Endodermal cell (in vitro differentiated cells): ENCODE measurements at regions not wholly inside any gene's neighbourhood (a gene's known extent, or its start where the extent isn't known, plus 50 kb on each side); places are given as distances from the start of the nearest gene placed in this dataset.

Experiments
- DNase-seq: peaks from one replicate; pipeline ENCODE4 v3.0.0-alpha.2; 2017
- H3K27ac ChIP-seq: 2 replicates; pipeline ENCODE4 v1.5.1; 2013; ENCODE audit warnings: mild to moderate bottlenecking, low read depth, low read length, moderate library complexity
- H3K27me3 ChIP-seq: 2 replicates; pipeline ENCODE4 v1.6.1; 2013; ENCODE audit warnings: mild to moderate bottlenecking, low read length, moderate library complexity; ENCODE audit not compliant: insufficient read depth, control insufficient read depth, poor library complexity, severe bottlenecking
- H3K36me3 ChIP-seq: 2 replicates; pipeline ENCODE4 v1.7.0; 2013; ENCODE audit warnings: mild to moderate bottlenecking, low read length, moderate library complexity; ENCODE audit not compliant: control insufficient read depth, insufficient read depth
- H3K4me1 ChIP-seq: one replicate; pipeline ENCODE4 v1.7.0; 2013; ENCODE audit warnings: low read length; ENCODE audit not compliant: control insufficient read depth, insufficient read depth
- H3K4me3 ChIP-seq: 2 replicates; pipeline ENCODE4 v1.5.1; 2013; ENCODE audit warnings: mild to moderate bottlenecking, low read length, moderate library complexity
- H3K9ac ChIP-seq: 2 replicates; pipeline ENCODE4 v1.6.1; 2013; ENCODE audit warnings: mild to moderate bottlenecking, low read length, moderate library complexity; ENCODE audit not compliant: poor library complexity, severe bottlenecking; ENCODE audit errors: extremely low read depth
- H3K9me3 ChIP-seq: 2 replicates; pipeline ENCODE4 v1.6.1; 2013; ENCODE audit warnings: mild to moderate bottlenecking, low read length, moderate library complexity; ENCODE audit not compliant: control insufficient read depth
- H3K27ac Mint-ChIP-seq: 2 replicates; pipeline ENCODE4 v1.8.0; 2020; ENCODE audit warnings: mixed read lengths
- H3K27me3 Mint-ChIP-seq: 2 replicates; pipeline ENCODE4 v1.8.0; 2021; ENCODE audit warnings: mild to moderate bottlenecking, mixed read lengths; ENCODE audit not compliant: insufficient read depth
- H3K36me3 Mint-ChIP-seq: 2 replicates; pipeline ENCODE4 v1.8.0; 2020; ENCODE audit warnings: low read depth, mixed read lengths
- H3K4me1 Mint-ChIP-seq: 2 replicates; pipeline ENCODE4 v1.8.0; 2020; ENCODE audit warnings: mixed read lengths
- H3K4me3 Mint-ChIP-seq: 2 replicates; pipeline ENCODE4 v1.8.0; 2020; ENCODE audit warnings: mild to moderate bottlenecking, moderate library complexity, mixed read lengths
- H3K9me3 Mint-ChIP-seq: 2 replicates; pipeline ENCODE4 v1.8.0; 2020; ENCODE audit warnings: mild to moderate bottlenecking, mixed read lengths
- CTCF ChIP-seq: fragments of 200-600 bp; sonication (generic); conservative IDR thresholded peaks from 2 replicates; pipeline ENCODE4 v1.5.0; 2021; ENCODE audit warnings: antibody characterized with exemption, mild to moderate bottlenecking
- WGBS, 2 experiments: methylation state at CpG; one replicate each; pipeline versions ENCODE4 v1.1.5 to v1.1.7; 2013; ENCODE audit warnings: missing lambda C conversion rate in 2 of 2, mixed read lengths in 1 of 2; ENCODE audit not compliant: insufficient coverage in 1 of 2, insufficient read length in 1 of 2; 5-methylcytosine and 5-hydroxymethylcytosine counted together

DNA sequence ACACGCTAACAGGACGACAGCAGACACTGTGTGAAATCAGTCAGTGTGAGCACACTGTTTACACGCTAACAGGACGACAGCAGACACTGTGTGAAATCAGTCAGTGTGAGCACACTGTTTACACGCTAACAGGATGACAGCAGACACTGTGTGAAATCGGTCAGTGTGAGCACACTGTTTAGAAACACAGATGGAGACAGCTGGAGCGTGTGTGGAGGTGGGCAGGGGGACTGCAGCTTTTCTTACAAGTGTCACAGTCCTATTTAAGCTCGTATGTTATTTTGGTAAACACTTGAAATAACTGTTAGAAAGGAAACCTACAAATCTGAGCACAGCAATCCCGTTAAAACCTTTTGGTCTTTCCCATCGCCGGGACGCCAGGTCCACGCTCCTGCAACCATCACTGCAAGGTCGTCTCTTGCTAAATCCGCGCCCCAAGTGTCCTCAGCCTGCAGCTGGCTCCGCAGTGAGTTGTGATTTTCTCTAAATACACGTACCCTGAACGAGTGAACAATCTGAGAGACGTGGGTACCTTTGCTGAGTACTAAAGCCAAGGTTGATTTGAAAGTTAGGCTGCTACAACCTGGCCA, 58.9 kb upstream of the CTDP1 start:
- Mint-ChIP-seq H3K27me3 (no peaks in the 10 kb centered on the region), H3K36me3 (no peaks in the 10 kb centered on the region), H3K4me1 (no peaks in the 10 kb centered on the region), H3K27ac (no peak overlapping the region), H3K9me3 (peaks cover 1% of the 10 kb centered on the region), H3K4me3 (no peak overlapping the region)
- WGBS, 2 experiments, result 83 to 87% methylated on average over 20 of the region's 20 CpGs
- TF ChIP-seq CTCF, result no peak
- no peaks in the 10 kb centered on the region for H3K36me3 ChIP-seq
- H3K9me3 ChIP-seq, result no peaks in the 10 kb centered on the region
- H3K27ac ChIP-seq, result no peak overlapping the region
- DNase-seq, result no peak
- H3K9ac ChIP-seq, result no peak overlapping the region
- no peak overlapping the region for H3K4me3 ChIP-seq
- no peaks in the 10 kb centered on the region for H3K4me1 ChIP-seq
- H3K27me3 ChIP-seq, result no peaks in the 10 kb centered on the region

DNA sequence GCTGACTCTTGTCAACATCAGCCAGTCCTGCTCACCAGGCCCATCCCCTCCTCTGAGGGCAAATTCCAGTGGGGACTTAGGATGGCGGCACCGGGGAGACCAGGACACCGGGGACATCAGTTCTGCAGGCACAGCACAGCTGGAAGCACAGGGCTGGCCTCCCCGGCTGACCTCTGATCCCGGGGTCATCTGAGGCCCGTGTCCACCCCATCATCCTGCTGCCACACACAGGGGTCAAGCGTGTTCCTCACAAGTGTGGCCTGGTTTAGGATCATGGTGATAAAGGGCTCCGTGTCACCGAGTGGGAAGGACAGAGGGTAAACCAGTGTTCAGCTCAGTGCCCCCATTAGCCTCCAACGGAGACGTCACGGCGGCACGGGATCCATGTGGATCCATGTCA, 58.1 kb upstream of the CTDP1 start:
- no peak overlapping the region for H3K4me3 ChIP-seq
- DNase-seq, result no peak
- H3K9ac ChIP-seq, result no peak overlapping the region
- Mint-ChIP-seq H3K4me1 (no peaks in the 10 kb centered on the region), H3K9me3 (peaks cover 1% of the 10 kb centered on the region), H3K36me3 (no peaks in the 10 kb centered on the region), H3K27ac (no peak overlapping the region), H3K27me3 (no peaks in the 10 kb centered on the region), H3K4me3 (no peak overlapping the region)
- H3K36me3 ChIP-seq, result no peaks in the 10 kb centered on the region
- H3K9me3 ChIP-seq, result no peaks in the 10 kb centered on the region
- no peaks in the 10 kb centered on the region for H3K27me3 ChIP-seq
- no peak for TF ChIP-seq CTCF
- WGBS, 2 experiments, result 92 to 93% methylated on average over 9 to 14 of the region's 14 CpGs
- no peak overlapping the region for H3K27ac ChIP-seq
- no peaks in the 10 kb centered on the region for H3K4me1 ChIP-seq

- no peaks in the 10 kb centered on the region for H3K9me3 ChIP-seq
- H3K27me3 Mint-ChIP-seq, result no peaks in the 10 kb centered on the region
- no peaks in the 10 kb centered on the region for H3K4me1 ChIP-seq
- TF ChIP-seq CTCF, result no peak
- no peak overlapping the region for H3K9ac ChIP-seq
- peaks cover 1% of the 10 kb centered on the region for H3K9me3 Mint-ChIP-seq
- no peak overlapping the region for H3K27ac ChIP-seq
- DNase-seq, result no peak
- no peaks in the 10 kb centered on the region for H3K4me1 Mint-ChIP-seq
- H3K36me3 Mint-ChIP-seq, result no peaks in the 10 kb centered on the region
- H3K27me3 ChIP-seq, result no peaks in the 10 kb centered on the region
- no peak overlapping the region for H3K27ac Mint-ChIP-seq
- no peak overlapping the region for H3K4me3 ChIP-seq
- WGBS, 2 experiments, result 62 to 65% methylated on average over 4 of the region's 4 CpGs
- H3K36me3 ChIP-seq, result no peaks in the 10 kb centered on the region
- H3K4me3 Mint-ChIP-seq, result no peak overlapping the region
These were observed 57.6 kb upstream of the CTDP1 start for GRCh38 chr18:79622004-79622403.
